ENCODE measurements at regions not wholly inside any gene's neighbourhood (a gene's known extent, or its start where the extent isn't known, plus 50 kb on each side); places are given as distances from the start of the nearest gene placed in this dataset.

DNA sequence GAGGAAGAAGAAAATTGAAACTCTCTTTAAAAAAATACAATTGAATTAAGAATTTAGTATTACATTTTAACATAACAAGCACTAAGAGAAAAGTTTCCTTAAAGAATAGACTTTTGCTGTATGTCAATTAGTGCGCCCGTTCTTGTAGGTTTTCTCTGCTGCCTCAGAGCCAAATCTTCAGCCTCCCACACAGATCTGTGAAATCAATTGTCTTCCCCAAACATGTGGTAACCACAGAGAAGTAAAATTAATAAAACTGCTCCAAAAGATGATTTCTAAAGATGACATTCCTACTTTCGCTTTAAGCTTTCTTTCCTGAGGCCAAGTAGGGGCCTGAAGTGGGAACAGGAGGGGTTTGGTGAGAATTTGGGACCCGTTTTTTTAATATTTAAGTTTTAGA, 113.2 kb upstream of the ADO start:
- no peak for DNase-seq (ENCODE audit: low spot score)
- no peaks in the 10 kb centered on the region for H3K36me3 ChIP-seq
- no peak overlapping the region for H3K4me3 ChIP-seq
- TF ChIP-seq, protein P1, sequence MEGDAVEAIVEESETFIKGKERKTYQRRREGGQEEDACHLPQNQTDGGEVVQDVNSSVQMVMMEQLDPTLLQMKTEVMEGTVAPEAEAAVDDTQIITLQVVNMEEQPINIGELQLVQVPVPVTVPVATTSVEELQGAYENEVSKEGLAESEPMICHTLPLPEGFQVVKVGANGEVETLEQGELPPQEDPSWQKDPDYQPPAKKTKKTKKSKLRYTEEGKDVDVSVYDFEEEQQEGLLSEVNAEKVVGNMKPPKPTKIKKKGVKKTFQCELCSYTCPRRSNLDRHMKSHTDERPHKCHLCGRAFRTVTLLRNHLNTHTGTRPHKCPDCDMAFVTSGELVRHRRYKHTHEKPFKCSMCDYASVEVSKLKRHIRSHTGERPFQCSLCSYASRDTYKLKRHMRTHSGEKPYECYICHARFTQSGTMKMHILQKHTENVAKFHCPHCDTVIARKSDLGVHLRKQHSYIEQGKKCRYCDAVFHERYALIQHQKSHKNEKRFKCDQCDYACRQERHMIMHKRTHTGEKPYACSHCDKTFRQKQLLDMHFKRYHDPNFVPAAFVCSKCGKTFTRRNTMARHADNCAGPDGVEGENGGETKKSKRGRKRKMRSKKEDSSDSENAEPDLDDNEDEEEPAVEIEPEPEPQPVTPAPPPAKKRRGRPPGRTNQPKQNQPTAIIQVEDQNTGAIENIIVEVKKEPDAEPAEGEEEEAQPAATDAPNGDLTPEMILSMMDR (IDR thresholded peaks at IDR 0.05): no peak
- H3K9me3 ChIP-seq: no peaks in the 10 kb centered on the region
- ATAC-seq (ENCODE audit: insufficient number of reproducible peaks, low FRiP score, low read depth): no peak
- no peaks in the 10 kb centered on the region for H3K27me3 ChIP-seq (replicated peaks; ENCODE audit: insufficient read depth)
- H3K4me1 ChIP-seq (ENCODE audit: control insufficient read depth in 1 of 2, low read depth in 2 of 2): no peaks in the 10 kb centered on the region
- no peak overlapping the region for H3K27ac ChIP-seq

DNA sequence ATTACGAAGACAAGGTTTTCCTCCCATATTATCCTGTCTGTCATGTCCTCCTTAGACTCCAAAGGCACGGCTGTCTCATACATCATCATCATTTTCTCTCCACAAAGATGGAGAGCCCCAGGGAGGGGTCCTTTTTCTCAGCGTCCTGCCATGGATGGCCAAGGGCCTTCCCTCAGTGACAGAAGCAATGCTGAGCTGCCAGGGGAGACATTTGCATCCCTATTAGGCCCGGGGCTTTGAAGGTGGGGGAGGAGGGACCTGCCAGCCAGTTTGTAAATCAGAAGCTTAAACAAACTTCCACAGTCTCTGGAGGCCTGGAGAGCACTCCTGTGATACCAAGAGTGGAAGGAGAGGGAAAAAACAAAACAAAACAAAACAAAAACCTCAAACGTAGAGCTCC, 112.4 kb upstream of the ADO start:
- no peak overlapping the region for H3K27ac ChIP-seq
- ATAC-seq (ENCODE audit: insufficient number of reproducible peaks, low FRiP score, low read depth) (no peak), DNase-seq (ENCODE audit: low spot score) (no peak)
- no peaks in the 10 kb centered on the region for H3K9me3 ChIP-seq
- no peak overlapping the region for H3K4me3 ChIP-seq
- no peaks in the 10 kb centered on the region for H3K27me3 ChIP-seq (replicated peaks; ENCODE audit: insufficient read depth)
- no peaks in the 10 kb centered on the region for H3K36me3 ChIP-seq
- TF ChIP-seq, protein P1 (IDR thresholded peaks at IDR 0.05): no peak
- no peaks in the 10 kb centered on the region for H3K4me1 ChIP-seq (ENCODE audit: control insufficient read depth in 1 of 2, low read depth in 2 of 2)

DNA sequence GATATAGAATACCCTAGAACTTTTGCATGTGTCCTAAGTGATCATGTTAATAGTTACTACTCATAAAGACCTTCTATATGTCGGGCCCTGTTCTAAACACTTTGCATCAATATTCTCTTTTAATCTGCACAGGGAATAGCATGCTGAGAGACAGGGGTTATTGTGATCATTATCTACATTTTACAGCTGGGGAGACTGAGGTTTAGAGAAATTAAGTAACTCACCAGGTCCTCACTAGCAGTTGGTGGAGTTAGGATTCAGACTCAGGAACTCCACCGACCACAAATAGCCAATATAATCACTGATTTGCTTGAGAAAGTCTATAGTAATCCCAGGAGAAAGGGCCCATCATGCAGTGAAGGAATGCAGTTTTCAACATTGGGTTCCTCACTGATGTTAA, 111.2 kb upstream of the ADO start:
- Histone ChIP-seq H3K4me1 (ENCODE audit: control insufficient read depth in 1 of 2, low read depth in 2 of 2) (no peaks in the 10 kb centered on the region), H3K36me3 (no peaks in the 10 kb centered on the region), H3K9me3 (peaks cover 2% of the 10 kb centered on the region), H3K27ac (no peak overlapping the region), H3K4me3 (no peak overlapping the region), H3K27me3 (replicated peaks; ENCODE audit: insufficient read depth) (no peaks in the 10 kb centered on the region)
- no peak for DNase-seq (ENCODE audit: low spot score)
- no peak for ATAC-seq (ENCODE audit: insufficient number of reproducible peaks, low FRiP score, low read depth)
- TF ChIP-seq, protein P1 (IDR thresholded peaks at IDR 0.05): no peak

DNA sequence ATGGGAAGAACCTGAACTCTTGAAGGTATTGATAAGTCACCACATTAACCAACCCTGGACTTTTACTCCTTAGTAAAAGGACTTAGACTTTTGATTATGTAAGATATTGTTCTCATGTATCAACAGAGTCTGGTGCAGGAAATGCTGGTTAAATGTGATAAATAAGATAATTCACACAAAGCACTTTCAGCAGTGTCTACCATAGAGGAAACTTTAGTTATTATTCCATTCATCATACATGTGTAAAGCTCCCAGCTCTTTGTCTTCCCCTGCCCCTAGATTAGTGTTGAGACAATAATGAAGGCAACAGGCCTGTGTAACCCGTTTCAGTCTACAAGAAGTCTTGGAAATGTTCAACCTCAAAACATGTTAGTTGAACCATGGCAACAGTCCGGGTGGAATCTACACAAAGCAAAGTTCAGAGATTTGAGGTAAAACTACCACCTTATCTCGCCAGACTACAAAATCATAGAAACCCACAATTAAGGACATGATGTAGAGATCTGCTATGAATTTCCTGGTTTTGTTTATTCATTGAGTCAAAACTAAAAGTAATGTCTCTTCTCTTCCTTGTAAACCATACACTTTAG, 109.9 kb upstream of the ADO start:
- H3K27ac ChIP-seq: no peak overlapping the region
- TF ChIP-seq, protein P1 (IDR thresholded peaks at IDR 0.05): no peak
- no peaks in the 10 kb centered on the region for H3K36me3 ChIP-seq
- DNase-seq (ENCODE audit: low spot score) (no peak), ATAC-seq (ENCODE audit: insufficient number of reproducible peaks, low FRiP score, low read depth) (no peak)
- H3K4me3 ChIP-seq: no peak overlapping the region
- H3K9me3 ChIP-seq: peaks cover 14% of the 10 kb centered on the region
- H3K4me1 ChIP-seq (ENCODE audit: control insufficient read depth in 1 of 2, low read depth in 2 of 2): no peaks in the 10 kb centered on the region
- no peaks in the 10 kb centered on the region for H3K27me3 ChIP-seq (replicated peaks; ENCODE audit: insufficient read depth)

DNA sequence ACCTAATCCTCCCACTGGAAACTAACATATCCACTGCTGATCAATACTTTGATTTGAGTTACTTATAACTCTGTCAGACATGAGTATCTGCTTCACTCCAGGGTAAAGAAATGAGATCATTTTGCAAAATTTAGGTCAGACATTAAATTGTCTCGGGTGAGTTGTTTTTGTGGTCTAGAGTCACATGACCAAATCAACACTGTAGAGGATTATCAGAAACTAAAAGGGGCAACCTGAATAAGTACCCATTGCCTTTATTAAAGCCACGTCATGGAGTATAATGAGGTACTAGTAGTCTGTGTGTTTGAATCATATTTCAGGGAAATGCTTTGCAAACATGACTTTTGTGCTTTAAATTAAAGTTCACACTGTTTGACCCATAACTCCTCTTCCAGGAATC, 107.7 kb upstream of the ADO start:
- TF ChIP-seq, protein P1 (IDR thresholded peaks at IDR 0.05): no peak
- Histone ChIP-seq H3K27me3 (replicated peaks; ENCODE audit: insufficient read depth) (no peaks in the 10 kb centered on the region), H3K27ac (no peak overlapping the region), H3K4me1 (ENCODE audit: control insufficient read depth in 1 of 2, low read depth in 2 of 2) (no peaks in the 10 kb centered on the region), H3K36me3 (no peaks in the 10 kb centered on the region), H3K4me3 (no peak overlapping the region), H3K9me3 (peaks cover 17% of the 10 kb centered on the region)
- DNase-seq (ENCODE audit: low spot score) (no peak), ATAC-seq (ENCODE audit: insufficient number of reproducible peaks, low FRiP score, low read depth) (no peak)

All from thoracic aorta (tissue), 2 donors.